AG10803 (cell line): ENCODE measurements at regions not wholly inside any gene's neighbourhood (a gene's known extent, or its start where the extent isn't known, plus 50 kb on each side); places are given as distances from the start of the nearest gene placed in this dataset.

ENCODE experiments used
- DNase-seq: peaks from one replicate; pipeline ENCODE4 v3.0.0; 2010; ENCODE audit warnings: low read depth
- H3K4me3 ChIP-seq: 2 replicates; pipeline ENCODE4 v1.5.1; 2011; ENCODE audit warnings: mild to moderate bottlenecking, low read length, control low read depth
- CTCF ChIP-seq: conservative IDR thresholded peaks from 2 replicates; pipeline ENCODE4 v1.5.1; 2011; ENCODE audit warnings: mild to moderate bottlenecking, low read length, control low read depth, inconsistent platforms

- no peak for TF ChIP-seq CTCF
- H3K4me3 ChIP-seq, result no peak overlapping the region
- no peak for DNase-seq
Observed at GRCh38 chr10:113982296-113982695, 61.4 kb upstream of the ADRB1 start.

- no peak for DNase-seq
- TF ChIP-seq CTCF, result no peak
- no peak overlapping the region for H3K4me3 ChIP-seq
Observed at GRCh38 chr10:113982769-113983168, 60.9 kb upstream of the ADRB1 start.

GRCh38 chr10:113983552-113983951 lies 60.1 kb upstream of the ADRB1 start:
- TF ChIP-seq CTCF, result no peak
- H3K4me3 ChIP-seq, result no peak overlapping the region
- DNase-seq, result no peak

GRCh38 chr10:113985297-113985844 lies 58.3 kb upstream of the ADRB1 start:
- no peak for DNase-seq
- no peak overlapping the region for H3K4me3 ChIP-seq
- TF ChIP-seq CTCF, result no peak

- TF ChIP-seq CTCF, result no peak
- DNase-seq, result no peak
- no peak overlapping the region for H3K4me3 ChIP-seq
Observed at GRCh38 chr10:113986316-113986715, 57.4 kb upstream of the ADRB1 start.

GRCh38 chr10:113987156-113987555 lies 56.5 kb upstream of the ADRB1 start:
- H3K4me3 ChIP-seq, result no peak overlapping the region
- TF ChIP-seq CTCF, result no peak
- no peak for DNase-seq

GRCh38 chr10:113987805-113988204 lies 55.9 kb upstream of the ADRB1 start:
- no peak overlapping the region for H3K4me3 ChIP-seq
- DNase-seq, result no peak
- TF ChIP-seq CTCF, result no peak
